Heart right ventricle (tissue), 16 donors: ENCODE measurements at regions not wholly inside any gene's neighbourhood (a gene's known extent, or its start where the extent isn't known, plus 50 kb on each side); places are given as distances from the start of the nearest gene placed in this dataset.

ENCODE experiments used
- ATAC-seq, 8 donors: fragments of 200-7000 bp; cut with Tn5 transposase; one replicate each; pipeline ENCODE4 v1.9.1; 2020; ENCODE audit warnings: mild to moderate bottlenecking in 8 of 8, moderate library complexity in 8 of 8, moderate number of reproducible peaks in 1 of 8
- DNase-seq, 2 donors: peaks; one replicate each; pipeline ENCODE4 v3.0.0-alpha.2; 2020
- H3K27ac ChIP-seq, 10 donors: fragments of 200-600 bp; sonication (generic) in 2 of 10; one replicate each; pipeline versions ENCODE4 v1.5.0 to v1.8.0; 2020 to 2022; ENCODE audit warnings: mild to moderate bottlenecking in 3 of 10
- H3K27me3 ChIP-seq, 7 donors: fragments of 200-600 bp; one replicate each; pipeline ENCODE4 v1.8.0; 2021 to 2022; ENCODE audit warnings: mild to moderate bottlenecking in 2 of 7
- H3K36me3 ChIP-seq, 9 donors: fragments of 200-600 bp; sonication (generic) in 1 of 9; one replicate each; pipeline versions ENCODE4 v1.5.0 to v1.8.0; 2020 to 2022; ENCODE audit warnings: mild to moderate bottlenecking in 2 of 9
- H3K4me1 ChIP-seq, 9 donors: fragments of 200-600 bp; sonication (generic) in 1 of 9; one replicate each; pipeline versions ENCODE4 v1.5.0 to v1.8.0; 2020 to 2022; ENCODE audit warnings: mild to moderate bottlenecking in 4 of 9
- H3K4me3 ChIP-seq, 10 donors: fragments of 200-600 bp; sonication (generic) in 2 of 10; one replicate each; pipeline versions ENCODE4 v1.5.0 to v1.8.0; 2020 to 2022; ENCODE audit warnings: mild to moderate bottlenecking in 7 of 10, moderate library complexity in 2 of 10
- H3K9me3 ChIP-seq, 11 donors: fragments of 200-600 bp in 10 of 11; sonication (generic) in 2 of 11; one replicate each; pipeline versions ENCODE4 v1.5.0 to v1.8.0; 2013 to 2022; ENCODE audit warnings: mild to moderate bottlenecking in 2 of 11, control low read depth in 1 of 11, moderate library complexity in 1 of 11
- WGBS, 2 donors: extraction: QIAGEN DNeasy Blood & Tissue Kit; methylation state at CpG; one replicate each; pipeline ENCODE4 v1.1.7; 2013; ENCODE audit warnings: inconsistent platforms in 1 of 2; 5-methylcytosine and 5-hydroxymethylcytosine counted together
- intact Hi-C, 10 donors: fragments of 100-400 bp; cut with DNase I; formaldehyde crosslinking; loops; one replicate each; pipeline versions ENCODE4 v1.11.1 to v1.14.2; 2022
- TF ChIP-seq, protein P1 (sequence below), 9 donors: fragments of 200-600 bp; sonication (generic) in 2 of 9; IDR thresholded peaks; one replicate each; pipeline versions ENCODE4 v1.5.0 to v1.8.0; 2021 to 2022; ENCODE audit warnings: antibody characterized with exemption in 9 of 9, mild to moderate bottlenecking in 5 of 9, moderate library complexity in 1 of 9
- donor health status: Arrhythmogenic right ventricular cardiomyopathy.
- donor health status: ischemic (EF 13 %, LVEDD 7.1; RV severe dilation, severe dysfunction).
- donor health status: healthy with polysubstance abuse.
- donor health status: DM: no; HTN: yes; CAD: no.
- donor health status: DM: no; HTN: no; CAD: no.
- donor health status: ischemic (EF 25% LVEDD 6.9; RV normal size, moderate dysfunction).
- donor health status: ischemic (EF 25% LVEDD 5.7; RV mildly dilated, moderate dysfunction).
- donor health status: healthy.
- donor health status: DM: yes; HTN: yes; CAD: no.
- donor health status: Ischemic cardiomyopathy.
- donor health status: ischemic (EF 35%, LVEDD 5.7; RV mildly dilated, moderate dysfunction).
- donor health status: nonischemic (EF 11% LVEDD 7.7; RV severe dilation, severe dysfunction).
- donor health status: DM: yes; HTN: yes; CAD: no.
- donor health status: PGD.
- donor health status: ischemic (EF 29% LVEDD 5.4; RV normal size, mild dysfunction).
- donor health status: nonischemic (EF 23%, LVEDD 6.1; RV moderate dilation, normal function).

DNA sequence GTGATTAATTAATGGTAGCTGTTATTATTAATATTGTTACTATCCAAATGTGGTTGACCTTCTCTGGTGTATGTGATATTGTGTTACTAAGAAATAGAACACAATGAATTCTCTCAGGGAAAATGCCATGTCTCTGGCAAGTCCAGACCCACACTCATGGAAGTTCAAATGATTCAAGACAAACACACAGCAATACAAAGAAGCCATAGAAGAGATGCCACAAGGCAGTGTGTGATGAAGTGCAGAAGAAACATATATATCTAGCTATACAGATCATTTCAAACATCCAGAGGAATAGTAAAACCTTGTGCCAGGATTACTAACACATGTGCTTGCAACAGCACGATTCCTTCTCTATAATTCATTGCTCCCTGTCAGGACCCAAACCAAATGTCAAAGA is 93.1 kb upstream of the SOD3 start:
- Histone ChIP-seq H3K9me3 (peaks cover 0 to 4% (median 0%) of the 10 kb centered on the region in 11 donors), H3K27me3 (no peaks in the 10 kb centered on the region), H3K27ac (no peak overlapping the region), H3K4me3 (no peak overlapping the region), H3K36me3 (no peaks in the 10 kb centered on the region), H3K4me1 (no peaks in the 10 kb centered on the region)
- 74 to 80% methylated on average over 1 of the region's 1 CpG for WGBS, 2 donors
- TF ChIP-seq, protein P1, sequence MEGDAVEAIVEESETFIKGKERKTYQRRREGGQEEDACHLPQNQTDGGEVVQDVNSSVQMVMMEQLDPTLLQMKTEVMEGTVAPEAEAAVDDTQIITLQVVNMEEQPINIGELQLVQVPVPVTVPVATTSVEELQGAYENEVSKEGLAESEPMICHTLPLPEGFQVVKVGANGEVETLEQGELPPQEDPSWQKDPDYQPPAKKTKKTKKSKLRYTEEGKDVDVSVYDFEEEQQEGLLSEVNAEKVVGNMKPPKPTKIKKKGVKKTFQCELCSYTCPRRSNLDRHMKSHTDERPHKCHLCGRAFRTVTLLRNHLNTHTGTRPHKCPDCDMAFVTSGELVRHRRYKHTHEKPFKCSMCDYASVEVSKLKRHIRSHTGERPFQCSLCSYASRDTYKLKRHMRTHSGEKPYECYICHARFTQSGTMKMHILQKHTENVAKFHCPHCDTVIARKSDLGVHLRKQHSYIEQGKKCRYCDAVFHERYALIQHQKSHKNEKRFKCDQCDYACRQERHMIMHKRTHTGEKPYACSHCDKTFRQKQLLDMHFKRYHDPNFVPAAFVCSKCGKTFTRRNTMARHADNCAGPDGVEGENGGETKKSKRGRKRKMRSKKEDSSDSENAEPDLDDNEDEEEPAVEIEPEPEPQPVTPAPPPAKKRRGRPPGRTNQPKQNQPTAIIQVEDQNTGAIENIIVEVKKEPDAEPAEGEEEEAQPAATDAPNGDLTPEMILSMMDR (IDR thresholded peaks at IDR 0.05) = no peak
- ATAC-seq = no peak
- no peak for DNase-seq
- intact Hi-C loops = no loop called here

GRCh38 chr4:24703298-24703697 is 92.1 kb upstream of the SOD3 start:
- TF ChIP-seq, protein P1 (IDR thresholded peaks at IDR 0.05) = no peak
- WGBS, 2 donors = 96 to 97% methylated on average over 2 of the region's 2 CpGs

GRCh38 chr4:24704149-24704548 is 91.2 kb upstream of the SOD3 start:
- DNase-seq (no peak), ATAC-seq (peak in 1 of 8 donors; percentile 18)
- WGBS, 2 donors = 64 to 75% methylated on average over 6 of the region's 6 CpGs
- Histone ChIP-seq H3K4me3 (no peak overlapping the region), H3K9me3 (peaks cover 0 to 9% (median 0%) of the 10 kb centered on the region in 11 donors), H3K27me3 (no peaks in the 10 kb centered on the region), H3K27ac (no peak overlapping the region), H3K36me3 (no peaks in the 10 kb centered on the region), H3K4me1 (no peaks in the 10 kb centered on the region)
- intact Hi-C loops = no loop called here
- TF ChIP-seq, protein P1 (IDR thresholded peaks at IDR 0.05) = no peak

More at GRCh38 chr4:24703298-24703697, 92.1 kb upstream of the SOD3 start:
- no peak overlapping the region for H3K4me3 ChIP-seq
- peaks cover 0 to 9% (median 0%) of the 10 kb centered on the region in 11 donors for H3K9me3 ChIP-seq
- ATAC-seq (no peak), DNase-seq (no peak)
- no peaks in the 10 kb centered on the region for H3K36me3 ChIP-seq
- H3K4me1 ChIP-seq = no peaks in the 10 kb centered on the region
- no peak overlapping the region for H3K27ac ChIP-seq
- H3K27me3 ChIP-seq = no peaks in the 10 kb centered on the region
- intact Hi-C loops = no loop called here

DNA sequence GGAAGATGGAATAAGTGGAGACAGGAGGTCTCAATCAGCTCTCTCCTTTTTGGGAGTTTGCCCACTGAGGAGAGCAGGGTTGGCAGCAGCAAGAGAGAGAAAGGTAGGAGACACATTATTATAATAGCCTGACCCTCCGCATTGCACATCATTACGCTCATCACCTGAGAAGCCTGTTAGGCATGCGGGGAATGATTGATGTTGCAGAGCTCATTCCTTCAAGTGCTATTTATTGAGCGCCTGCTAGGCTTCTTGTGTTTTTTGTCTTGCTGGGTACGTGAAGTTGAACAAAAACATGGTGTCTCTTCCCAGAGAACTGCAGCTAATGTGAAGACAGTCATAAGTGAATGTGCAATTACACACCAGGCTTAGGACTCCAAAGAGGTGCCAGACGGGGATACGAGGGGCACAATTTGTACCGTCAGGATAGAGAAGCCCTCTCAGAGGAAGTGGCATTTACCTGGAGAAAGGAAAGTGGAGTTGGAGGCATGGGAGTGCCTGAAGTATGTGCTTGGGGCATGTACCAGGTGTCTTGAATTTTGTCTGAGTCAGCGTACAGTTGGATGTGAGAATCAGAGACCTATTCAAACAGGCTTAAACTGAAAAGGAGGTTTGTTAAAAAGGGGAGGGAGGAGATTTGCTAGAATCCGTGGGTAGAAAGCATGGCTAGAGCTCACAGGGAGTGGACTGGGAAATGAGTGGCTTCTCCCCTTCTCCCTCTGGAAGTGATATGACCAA is 90.2 kb upstream of the SOD3 start:
- WGBS, 2 donors = 86 to 92% methylated on average over 10 of the region's 10 CpGs
- no peak for ATAC-seq

More for the DNA sequence above, 90.2 kb upstream of the SOD3 start:
- H3K36me3 ChIP-seq = no peaks in the 10 kb centered on the region
- no peak overlapping the region for H3K4me3 ChIP-seq
- DNase-seq = no peak
- peaks cover 0 to 15% (median 0%) of the 10 kb centered on the region in 11 donors for H3K9me3 ChIP-seq
- intact Hi-C loops = no loop called here
- no peak overlapping the region for H3K27ac ChIP-seq
- no peaks in the 10 kb centered on the region for H3K27me3 ChIP-seq
- TF ChIP-seq, protein P1 (IDR thresholded peaks at IDR 0.05) = no peak
- no peaks in the 10 kb centered on the region for H3K4me1 ChIP-seq
